GM10248 (cell line): ENCODE measurements at regions not wholly inside any gene's neighbourhood (a gene's known extent, or its start where the extent isn't known, plus 50 kb on each side); places are given as distances from the start of the nearest gene placed in this dataset.
A peak's percentile ranks its signal among the peaks of the same experiment; 100 is the strongest.

Experiments used
- CTCF ChIA-PET: fragments of 300-600 bp; sonication (Branson Sonifier 250); formaldehyde crosslinking; extraction: SDS; loops from one replicate; lab custom pipeline; 2021; ENCODE audit warnings: antibody characterized with exemption; lab: Yijun Ruan, JAX
- POLR2A ChIA-PET: fragments of 350-650 bp; sonication (Branson Sonifier 250); formaldehyde crosslinking; extraction: SDS; loops from one replicate; lab custom pipeline; 2020; ENCODE audit warnings: antibody characterized with exemption; lab: Yijun Ruan, JAX
- DNase-seq: peaks from one replicate; pipeline ENCODE4 v3.0.0; 2012; ENCODE audit errors: extremely low spot score
- CTCF ChIP-seq: IDR thresholded peaks from 2 replicates; pipeline ENCODE4 v1.5.1; 2012; ENCODE audit warnings: mild to moderate bottlenecking, low read depth; ENCODE audit errors: extremely low read depth, missing control alignments, control extremely low read depth

- POLR2A ChIA-PET, result no interaction called here
- no peak for DNase-seq
- CTCF ChIA-PET, result interaction anchor here (1.3 kb wide), 3 partner anchors 9 to 14 kb away, joined by 3 to 4 read pairs (median 3); no protein-coding TSS in a partner anchor
- TF ChIP-seq CTCF, result no peak
Measured at GRCh38 chr4:108520807-108521206, 99.6 kb upstream of the RPL34 start.

GRCh38 chr4:108519911-108520601, 100.3 kb upstream of the RPL34 start:
- CTCF ChIA-PET, result interaction anchor here (1.3 kb wide), 3 partner anchors 8 to 14 kb away, joined by 3 to 4 read pairs (median 3); no protein-coding TSS in a partner anchor
- DNase-seq, result no peak
- POLR2A ChIA-PET, result no interaction called here
- no peak for TF ChIP-seq CTCF

DNA sequence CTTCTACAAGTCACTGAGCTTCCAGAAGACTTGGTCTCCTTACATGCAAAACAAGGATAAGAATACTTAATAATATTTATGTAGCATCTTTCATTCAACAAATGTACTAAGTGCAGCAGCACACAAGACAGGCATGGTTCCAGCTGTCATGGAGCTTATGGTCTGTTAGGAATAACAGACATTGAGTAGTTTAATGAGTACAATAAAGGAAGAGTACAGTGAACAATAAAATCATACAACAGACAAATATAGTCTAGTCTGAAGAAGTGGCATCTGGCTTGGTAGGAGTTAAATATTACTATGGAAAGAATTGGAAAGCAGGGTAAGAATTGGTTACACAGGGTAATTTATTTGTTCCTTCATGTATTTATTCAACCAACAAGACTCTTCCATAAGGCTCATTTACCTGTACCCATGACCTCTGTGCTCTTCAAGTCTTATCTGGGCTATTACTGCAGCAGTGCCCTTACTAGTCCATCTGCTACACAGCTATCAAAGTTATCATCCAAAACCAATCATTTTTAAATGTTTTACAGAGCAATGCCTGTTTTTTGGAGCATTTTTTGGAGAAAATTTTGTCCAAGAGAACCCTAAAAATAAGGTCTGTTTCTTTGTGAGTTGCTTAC, 101.1 kb upstream of the RPL34 start:
- CTCF ChIA-PET, result interaction anchor here (1.3 kb wide), 2 partner anchors 9 to 15 kb away, joined by 3 to 4 read pairs; no protein-coding TSS in a partner anchor
- no peak for TF ChIP-seq CTCF
- POLR2A ChIA-PET, result no interaction called here
- DNase-seq, result no peak

DNA sequence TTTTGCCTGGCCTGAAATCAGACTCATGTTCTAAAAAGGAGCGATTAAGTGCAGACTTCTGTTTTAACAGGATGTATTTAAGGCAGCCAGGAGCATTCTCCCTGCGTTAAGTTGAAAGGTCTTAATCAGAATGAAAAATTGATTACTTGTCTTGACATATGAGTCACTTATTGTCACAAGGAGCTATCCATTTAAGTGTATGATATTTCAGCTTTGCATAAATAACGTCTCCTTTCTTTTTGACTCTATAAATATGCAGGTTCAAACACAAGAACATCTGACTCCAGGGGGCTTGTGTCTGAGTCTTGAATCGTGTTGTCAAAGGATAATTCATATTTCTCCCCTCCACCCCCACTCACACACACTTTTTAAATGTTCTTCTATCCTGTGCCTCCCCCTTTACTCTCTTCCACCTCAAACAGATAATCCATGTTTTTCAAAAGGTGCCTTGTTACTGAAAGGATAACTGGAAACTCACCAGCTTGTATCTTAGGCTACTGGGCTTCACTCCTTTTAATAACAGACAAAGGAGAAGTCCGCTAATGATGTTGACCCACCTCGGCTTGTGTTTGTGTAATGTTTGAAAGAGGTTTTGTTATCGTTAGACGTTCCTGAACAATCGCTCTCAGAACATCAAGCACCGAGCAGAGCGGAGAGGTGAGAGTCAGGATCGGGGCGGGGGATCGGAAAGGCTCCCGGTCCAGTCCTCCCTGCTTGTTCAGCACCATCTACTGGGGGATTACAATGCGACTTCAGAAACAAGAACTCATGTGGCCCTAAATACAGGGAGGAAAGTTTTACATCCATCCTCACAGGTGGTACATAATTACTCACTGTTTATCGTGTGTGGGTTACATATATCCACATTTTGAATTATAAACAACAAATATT, 107.5 kb upstream of the RPL34 start:
- TF ChIP-seq CTCF, result peak; percentile 0

DNA sequence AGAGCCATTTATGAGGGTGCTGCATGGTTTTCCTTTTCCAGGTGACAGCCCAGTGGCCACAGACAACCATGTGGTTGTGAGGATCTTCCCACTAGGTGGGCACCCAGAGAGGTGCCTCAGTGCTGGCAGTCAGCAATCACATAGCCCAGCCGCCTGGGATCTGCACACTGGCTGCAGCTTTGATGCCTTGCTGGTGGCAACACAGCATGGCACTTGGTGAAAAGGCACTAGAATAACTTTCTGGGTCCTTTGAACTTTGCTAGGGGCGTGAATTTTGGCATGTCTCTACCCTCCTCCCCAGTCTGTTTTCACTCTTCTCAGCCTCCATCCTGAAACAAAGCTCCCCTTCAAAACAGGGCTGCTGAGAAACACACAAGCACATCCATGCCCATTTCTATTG, 108.8 kb upstream of the RPL34 start:
- POLR2A ChIA-PET, result no interaction called here
- no peak for DNase-seq
- CTCF ChIA-PET, result interaction anchor here (1.0 to 1.5 kb wide), 3 partner anchors 9 to 10 kb away, joined by 3 read pairs; no protein-coding TSS in a partner anchor
- TF ChIP-seq CTCF, result no peak

More for the DNA sequence above, 107.5 kb upstream of the RPL34 start:
- POLR2A ChIA-PET, result no interaction called here
- DNase-seq, result no peak
- CTCF ChIA-PET, result interaction anchor here (1.0 to 1.5 kb wide), 4 partner anchors 8 to 46 kb away, joined by 3 read pairs; no protein-coding TSS in a partner anchor

DNA sequence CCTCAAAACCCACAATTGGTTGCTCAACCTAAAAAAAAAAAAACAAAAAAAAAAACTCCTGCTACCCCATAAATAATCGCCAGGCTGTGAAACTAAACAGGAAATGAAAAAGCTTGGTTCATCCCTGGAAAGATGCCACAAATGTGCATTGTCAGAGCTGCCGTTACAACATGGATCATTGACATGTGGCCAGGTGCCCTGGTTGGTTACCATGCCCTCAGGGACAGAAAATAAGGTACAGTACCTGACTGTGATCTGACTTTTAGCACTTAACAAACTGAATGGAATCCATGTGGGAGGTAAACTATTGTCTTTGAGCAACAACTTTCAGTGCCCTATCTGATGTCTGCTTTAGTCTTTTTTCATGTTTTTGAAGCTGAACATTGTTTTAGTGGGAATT, 118.0 kb upstream of the RPL34 start:
- ChIA-PET POLR2A (no interaction called here), CTCF (no interaction called here)
- TF ChIP-seq CTCF, result no peak
- DNase-seq, result no peak
